Keratinocyte (primary cell): ENCODE measurements at regions not wholly inside any gene's neighbourhood (a gene's known extent, or its start where the extent isn't known, plus 50 kb on each side); places are given as distances from the start of the nearest gene placed in this dataset.

Experiments
- EZH2 ChIP-seq: IDR thresholded peaks from one replicate; pipeline ENCODE4 v1.6.1; 2012; ENCODE audit warnings: inconsistent platforms, mild to moderate bottlenecking, low read length, moderate library complexity
- TF ChIP-seq, protein P1 (sequence below), 3 experiments: IDR thresholded peaks in 1 of 3; conservative IDR thresholded peaks in 1 of 3; optimal IDR thresholded peaks in 1 of 3; 2 replicates in 2 of 3; 3 replicates in 1 of 3; pipeline versions ENCODE3 to v1.5.1; 2011; ENCODE audit warnings: low read length in 3 of 3, mild to moderate bottlenecking in 3 of 3, moderate library complexity in 2 of 3, control low read depth in 1 of 3, inconsistent platforms in 1 of 3; ENCODE audit not compliant: insufficient read depth in 2 of 3; ENCODE audit errors: extremely low read depth in 1 of 3

- TF ChIP-seq, protein P1, sequence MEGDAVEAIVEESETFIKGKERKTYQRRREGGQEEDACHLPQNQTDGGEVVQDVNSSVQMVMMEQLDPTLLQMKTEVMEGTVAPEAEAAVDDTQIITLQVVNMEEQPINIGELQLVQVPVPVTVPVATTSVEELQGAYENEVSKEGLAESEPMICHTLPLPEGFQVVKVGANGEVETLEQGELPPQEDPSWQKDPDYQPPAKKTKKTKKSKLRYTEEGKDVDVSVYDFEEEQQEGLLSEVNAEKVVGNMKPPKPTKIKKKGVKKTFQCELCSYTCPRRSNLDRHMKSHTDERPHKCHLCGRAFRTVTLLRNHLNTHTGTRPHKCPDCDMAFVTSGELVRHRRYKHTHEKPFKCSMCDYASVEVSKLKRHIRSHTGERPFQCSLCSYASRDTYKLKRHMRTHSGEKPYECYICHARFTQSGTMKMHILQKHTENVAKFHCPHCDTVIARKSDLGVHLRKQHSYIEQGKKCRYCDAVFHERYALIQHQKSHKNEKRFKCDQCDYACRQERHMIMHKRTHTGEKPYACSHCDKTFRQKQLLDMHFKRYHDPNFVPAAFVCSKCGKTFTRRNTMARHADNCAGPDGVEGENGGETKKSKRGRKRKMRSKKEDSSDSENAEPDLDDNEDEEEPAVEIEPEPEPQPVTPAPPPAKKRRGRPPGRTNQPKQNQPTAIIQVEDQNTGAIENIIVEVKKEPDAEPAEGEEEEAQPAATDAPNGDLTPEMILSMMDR (optimal IDR thresholded peaks at IDR 0.05 in 1 of 3, IDR thresholded peaks at IDR 0.05 in 1 of 3, conservative IDR thresholded peaks at IDR 0.05 in 1 of 3; ENCODE audit: extremely low read depth in 1 of 3, insufficient read depth in 2 of 3, low read length in 3 of 3), result no peak
- TF ChIP-seq EZH2, result no peak
These were observed 52.5 kb upstream of the GGTA1 start for GRCh38 chr9:121551985-121552753.
